ENCODE measurements at regions not wholly inside any gene's neighbourhood (a gene's known extent, or its start where the extent isn't known, plus 50 kb on each side); places are given as distances from the start of the nearest gene placed in this dataset.

- 0 out of 2 replicates have a peak, but pooled peaks have one; percentile 16 for TF ChIP-seq ZXDC (CRISPR knock-in tag; IDR thresholded peaks at IDR 0.05)
- TF ChIP-seq, protein P1, sequence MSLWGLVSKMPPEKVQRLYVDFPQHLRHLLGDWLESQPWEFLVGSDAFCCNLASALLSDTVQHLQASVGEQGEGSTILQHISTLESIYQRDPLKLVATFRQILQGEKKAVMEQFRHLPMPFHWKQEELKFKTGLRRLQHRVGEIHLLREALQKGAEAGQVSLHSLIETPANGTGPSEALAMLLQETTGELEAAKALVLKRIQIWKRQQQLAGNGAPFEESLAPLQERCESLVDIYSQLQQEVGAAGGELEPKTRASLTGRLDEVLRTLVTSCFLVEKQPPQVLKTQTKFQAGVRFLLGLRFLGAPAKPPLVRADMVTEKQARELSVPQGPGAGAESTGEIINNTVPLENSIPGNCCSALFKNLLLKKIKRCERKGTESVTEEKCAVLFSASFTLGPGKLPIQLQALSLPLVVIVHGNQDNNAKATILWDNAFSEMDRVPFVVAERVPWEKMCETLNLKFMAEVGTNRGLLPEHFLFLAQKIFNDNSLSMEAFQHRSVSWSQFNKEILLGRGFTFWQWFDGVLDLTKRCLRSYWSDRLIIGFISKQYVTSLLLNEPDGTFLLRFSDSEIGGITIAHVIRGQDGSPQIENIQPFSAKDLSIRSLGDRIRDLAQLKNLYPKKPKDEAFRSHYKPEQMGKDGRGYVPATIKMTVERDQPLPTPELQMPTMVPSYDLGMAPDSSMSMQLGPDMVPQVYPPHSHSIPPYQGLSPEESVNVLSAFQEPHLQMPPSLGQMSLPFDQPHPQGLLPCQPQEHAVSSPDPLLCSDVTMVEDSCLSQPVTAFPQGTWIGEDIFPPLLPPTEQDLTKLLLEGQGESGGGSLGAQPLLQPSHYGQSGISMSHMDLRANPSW (CRISPR knock-in tag; IDR thresholded peaks at IDR 0.05; ENCODE audit: borderline replicate concordance), result no peak
- no peak for TF ChIP-seq PITX1 (CRISPR knock-in tag; IDR thresholded peaks at IDR 0.05)
- no peak for TF ChIP-seq DPF2 (CRISPR knock-in tag; IDR thresholded peaks at IDR 0.05; ENCODE audit: borderline replicate concordance, low read depth)
- TF ChIP-seq MXI1 (IDR thresholded peaks at IDR 0.05; ENCODE audit: borderline replicate concordance, low read depth, low read length), result no peak
- no peak for TF ChIP-seq ZNF3 (CRISPR knock-in tag; IDR thresholded peaks at IDR 0.05)
- no peak for TF ChIP-seq CEBPB (IDR thresholded peaks at IDR 0.05; ENCODE audit: borderline replicate concordance, low read depth, low read length)
- TF ChIP-seq RARG (CRISPR knock-in tag; IDR thresholded peaks at IDR 0.05; ENCODE audit: low read depth), result no peak
- TF ChIP-seq, protein P2, sequence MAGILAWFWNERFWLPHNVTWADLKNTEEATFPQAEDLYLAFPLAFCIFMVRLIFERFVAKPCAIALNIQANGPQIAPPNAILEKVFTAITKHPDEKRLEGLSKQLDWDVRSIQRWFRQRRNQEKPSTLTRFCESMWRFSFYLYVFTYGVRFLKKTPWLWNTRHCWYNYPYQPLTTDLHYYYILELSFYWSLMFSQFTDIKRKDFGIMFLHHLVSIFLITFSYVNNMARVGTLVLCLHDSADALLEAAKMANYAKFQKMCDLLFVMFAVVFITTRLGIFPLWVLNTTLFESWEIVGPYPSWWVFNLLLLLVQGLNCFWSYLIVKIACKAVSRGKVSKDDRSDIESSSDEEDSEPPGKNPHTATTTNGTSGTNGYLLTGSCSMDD (CRISPR knock-in tag; IDR thresholded peaks at IDR 0.05), result no peak
- TF ChIP-seq MEF2D (CRISPR knock-in tag; IDR thresholded peaks at IDR 0.05), result no peak
- TF ChIP-seq, protein P3, sequence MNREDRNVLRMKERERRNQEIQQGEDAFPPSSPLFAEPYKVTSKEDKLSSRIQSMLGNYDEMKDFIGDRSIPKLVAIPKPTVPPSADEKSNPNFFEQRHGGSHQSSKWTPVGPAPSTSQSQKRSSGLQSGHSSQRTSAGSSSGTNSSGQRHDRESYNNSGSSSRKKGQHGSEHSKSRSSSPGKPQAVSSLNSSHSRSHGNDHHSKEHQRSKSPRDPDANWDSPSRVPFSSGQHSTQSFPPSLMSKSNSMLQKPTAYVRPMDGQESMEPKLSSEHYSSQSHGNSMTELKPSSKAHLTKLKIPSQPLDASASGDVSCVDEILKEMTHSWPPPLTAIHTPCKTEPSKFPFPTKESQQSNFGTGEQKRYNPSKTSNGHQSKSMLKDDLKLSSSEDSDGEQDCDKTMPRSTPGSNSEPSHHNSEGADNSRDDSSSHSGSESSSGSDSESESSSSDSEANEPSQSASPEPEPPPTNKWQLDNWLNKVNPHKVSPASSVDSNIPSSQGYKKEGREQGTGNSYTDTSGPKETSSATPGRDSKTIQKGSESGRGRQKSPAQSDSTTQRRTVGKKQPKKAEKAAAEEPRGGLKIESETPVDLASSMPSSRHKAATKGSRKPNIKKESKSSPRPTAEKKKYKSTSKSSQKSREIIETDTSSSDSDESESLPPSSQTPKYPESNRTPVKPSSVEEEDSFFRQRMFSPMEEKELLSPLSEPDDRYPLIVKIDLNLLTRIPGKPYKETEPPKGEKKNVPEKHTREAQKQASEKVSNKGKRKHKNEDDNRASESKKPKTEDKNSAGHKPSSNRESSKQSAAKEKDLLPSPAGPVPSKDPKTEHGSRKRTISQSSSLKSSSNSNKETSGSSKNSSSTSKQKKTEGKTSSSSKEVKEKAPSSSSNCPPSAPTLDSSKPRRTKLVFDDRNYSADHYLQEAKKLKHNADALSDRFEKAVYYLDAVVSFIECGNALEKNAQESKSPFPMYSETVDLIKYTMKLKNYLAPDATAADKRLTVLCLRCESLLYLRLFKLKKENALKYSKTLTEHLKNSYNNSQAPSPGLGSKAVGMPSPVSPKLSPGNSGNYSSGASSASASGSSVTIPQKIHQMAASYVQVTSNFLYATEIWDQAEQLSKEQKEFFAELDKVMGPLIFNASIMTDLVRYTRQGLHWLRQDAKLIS (CRISPR knock-in tag; IDR thresholded peaks at IDR 0.05), result no peak
- TF ChIP-seq POGZ (CRISPR knock-in tag; IDR thresholded peaks at IDR 0.05), result no peak; the same call in 1 of the 2 replicates
- no peak for TF ChIP-seq KDM5A (IDR thresholded peaks at IDR 0.05; ENCODE audit: borderline replicate concordance, low read length)
- no peak for TF ChIP-seq ZNF121 (CRISPR knock-in tag; IDR thresholded peaks at IDR 0.05)
- TF ChIP-seq DR1 (CRISPR knock-in tag; IDR thresholded peaks at IDR 0.05), result no peak
- TF ChIP-seq ZBTB37 (CRISPR knock-in tag; IDR thresholded peaks at IDR 0.05), result no peak
- TF ChIP-seq FOXO1 (CRISPR knock-in tag; IDR thresholded peaks at IDR 0.05), result no peak
- TF ChIP-seq ONECUT2 (CRISPR knock-in tag; IDR thresholded peaks at IDR 0.05), result no peak
These were observed 90.1 kb upstream of the GSE1 start (continued) for GRCh38 chr16:85522842-85523601.
